ENCODE measurements at regions not wholly inside any gene's neighbourhood (a gene's known extent, or its start where the extent isn't known, plus 50 kb on each side); places are given as distances from the start of the nearest gene placed in this dataset.

GRCh38 chr9:109624896-109625295 lies 126.8 kb upstream of the PTPN3 start:
- H3K4me3 ChIP-seq (ENCODE audit: low read length), result no peak overlapping the region
- no peak for TF ChIP-seq CTCF (IDR thresholded peaks at IDR 0.05; ENCODE audit: insufficient read depth, low read depth, low read length, missing control alignments)
- DNase-seq (ENCODE audit: low read depth), result no peak

- TF ChIP-seq CTCF (IDR thresholded peaks at IDR 0.05; ENCODE audit: insufficient read depth, low read depth, low read length, missing control alignments), result no peak
These were observed 128.9 kb upstream of the PTPN3 start for GRCh38 chr9:109627042-109627441.

GRCh38 chr9:109629615-109630014 lies 131.5 kb upstream of the PTPN3 start:
- DNase-seq (ENCODE audit: low read depth), result no peak
- TF ChIP-seq CTCF (IDR thresholded peaks at IDR 0.05; ENCODE audit: insufficient read depth, low read depth, low read length, missing control alignments), result no peak
- H3K4me3 ChIP-seq (ENCODE audit: low read length), result no peak overlapping the region

More at GRCh38 chr9:109627042-109627441, 128.9 kb upstream of the PTPN3 start:
- H3K4me3 ChIP-seq (ENCODE audit: low read length), result no peak overlapping the region
- no peak for DNase-seq (ENCODE audit: low read depth)

GRCh38 chr9:109632817-109633216 lies 134.7 kb upstream of the PTPN3 start:
- no peak for DNase-seq (ENCODE audit: low read depth)
- TF ChIP-seq CTCF (IDR thresholded peaks at IDR 0.05; ENCODE audit: insufficient read depth, low read depth, low read length, missing control alignments), result no peak
- H3K4me3 ChIP-seq (ENCODE audit: low read length), result no peak overlapping the region

GRCh38 chr9:109639674-109640579 lies 140.1 kb upstream of the PALM2AKAP2 start:
- no peak for TF ChIP-seq CTCF (IDR thresholded peaks at IDR 0.05; ENCODE audit: insufficient read depth, low read depth, low read length, missing control alignments)
- H3K4me3 ChIP-seq (ENCODE audit: low read length), result peak overlapping the region; percentile 29
- peak; percentile 58 for DNase-seq (ENCODE audit: low read depth)

GRCh38 chr9:109640580-109641371 lies 139.2 kb upstream of the PALM2AKAP2 start:
- peak overlapping the region; percentile 29 for H3K4me3 ChIP-seq (ENCODE audit: low read length)
- DNase-seq (ENCODE audit: low read depth), result peak; percentile 11
- TF ChIP-seq CTCF (IDR thresholded peaks at IDR 0.05; ENCODE audit: insufficient read depth, low read depth, low read length, missing control alignments), result no peak

All from epithelial cell of esophagus (primary cell).